SKM-1 treated with dmso at 0.1 percent for 144 hours (cell line): ENCODE measurements at regions not wholly inside any gene's neighbourhood (a gene's known extent, or its start where the extent isn't known, plus 50 kb on each side); places are given as distances from the start of the nearest gene placed in this dataset.
"Not testable (repeated sequence)": the region's sequence is repeated elsewhere in the genome, so short reads cannot be mapped to it uniquely, and the experiment has no call there.

ENCODE experiments used
- DNase-seq: peaks from one replicate; lab custom pipeline; 2025; ENCODE audit not compliant: unreplicated experiment; lab: John Stamatoyannopoulos, UW

DNA sequence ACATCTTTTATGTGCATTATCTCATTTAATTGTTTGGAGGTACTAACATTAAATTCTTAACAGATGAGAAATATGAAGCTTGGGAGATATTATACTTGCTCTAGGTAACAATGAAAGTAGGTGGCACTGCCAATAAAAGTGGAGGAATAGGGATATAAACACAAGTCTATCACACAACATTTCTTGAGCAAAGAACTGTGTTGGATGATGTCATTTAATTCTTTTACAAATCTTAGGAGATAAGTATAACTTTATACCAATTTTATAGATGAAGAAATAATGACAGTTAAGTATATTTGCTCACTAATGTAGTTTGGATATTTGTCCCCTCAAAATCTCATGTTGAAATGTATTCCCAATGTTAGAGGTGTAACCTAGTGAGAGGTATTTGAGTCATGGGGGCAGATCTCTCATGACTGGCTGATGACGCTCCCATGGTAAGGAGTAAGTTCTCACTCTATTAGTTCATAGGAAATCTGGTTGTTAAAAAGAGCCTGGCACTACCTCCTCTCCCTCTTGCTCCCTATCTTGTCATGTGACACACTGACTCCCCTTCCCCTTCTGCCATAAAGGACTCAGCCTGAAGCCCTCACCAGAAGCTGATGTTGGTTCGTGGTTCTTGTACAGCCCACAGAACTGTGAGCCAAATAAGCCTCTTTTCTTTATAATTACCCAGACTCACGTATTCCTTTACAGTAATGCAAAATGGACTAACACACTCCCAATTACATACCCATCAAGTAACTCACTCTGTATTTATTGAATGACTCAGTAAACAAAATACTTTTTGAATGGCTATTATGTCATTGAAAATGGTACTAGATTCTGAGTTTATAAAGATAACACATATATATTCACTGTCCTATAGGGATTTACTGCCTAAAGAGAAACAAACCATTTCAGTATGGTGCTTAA, 146.8 kb upstream of the KITLG start:
- no peak for DNase-seq

DNA sequence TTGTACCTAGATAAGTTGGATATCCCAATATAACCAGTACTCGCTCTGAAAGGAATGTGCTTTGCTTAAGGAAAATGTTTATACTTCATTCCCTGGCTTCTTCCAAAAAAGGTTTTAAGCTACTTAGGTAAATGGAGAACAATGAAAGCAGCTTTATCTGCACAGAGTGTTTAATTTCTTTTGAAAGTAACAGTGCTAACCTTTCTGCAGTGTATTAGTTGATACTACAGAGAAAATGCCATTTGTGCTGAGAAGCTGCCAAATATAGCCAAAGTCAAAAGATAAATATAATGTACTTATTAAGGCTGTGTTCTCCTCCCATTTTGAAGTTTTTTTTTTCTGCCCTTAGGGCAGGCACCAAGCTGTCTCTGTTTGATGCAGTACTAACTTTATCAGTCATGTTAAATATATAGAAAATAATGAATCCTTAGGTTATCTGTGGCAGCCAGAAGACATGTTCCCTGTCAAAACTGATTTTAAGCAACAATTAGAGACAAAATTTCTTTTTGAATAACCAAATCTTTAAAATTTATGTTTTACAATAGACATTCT, 145.4 kb upstream of the KITLG start:
- no peak for DNase-seq

DNA sequence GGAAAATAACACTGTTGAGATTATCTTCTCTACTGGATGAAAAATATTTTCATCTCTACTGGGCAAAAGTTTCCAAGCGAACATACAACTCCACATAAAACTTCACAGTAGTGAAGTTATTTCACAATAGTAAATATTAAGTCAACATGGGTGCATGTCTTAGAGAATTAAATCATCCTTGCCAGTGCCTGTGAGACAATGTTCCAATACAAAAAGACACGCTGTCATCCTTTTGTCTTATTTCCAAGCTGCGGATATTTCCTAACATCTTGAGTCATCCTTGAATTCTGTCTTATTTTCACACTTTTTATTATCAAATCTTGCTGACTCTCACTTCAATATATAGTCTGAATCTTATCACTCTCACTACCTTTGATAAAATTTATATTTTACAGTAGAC, 142.9 kb upstream of the KITLG start:
- DNase-seq = no peak

DNA sequence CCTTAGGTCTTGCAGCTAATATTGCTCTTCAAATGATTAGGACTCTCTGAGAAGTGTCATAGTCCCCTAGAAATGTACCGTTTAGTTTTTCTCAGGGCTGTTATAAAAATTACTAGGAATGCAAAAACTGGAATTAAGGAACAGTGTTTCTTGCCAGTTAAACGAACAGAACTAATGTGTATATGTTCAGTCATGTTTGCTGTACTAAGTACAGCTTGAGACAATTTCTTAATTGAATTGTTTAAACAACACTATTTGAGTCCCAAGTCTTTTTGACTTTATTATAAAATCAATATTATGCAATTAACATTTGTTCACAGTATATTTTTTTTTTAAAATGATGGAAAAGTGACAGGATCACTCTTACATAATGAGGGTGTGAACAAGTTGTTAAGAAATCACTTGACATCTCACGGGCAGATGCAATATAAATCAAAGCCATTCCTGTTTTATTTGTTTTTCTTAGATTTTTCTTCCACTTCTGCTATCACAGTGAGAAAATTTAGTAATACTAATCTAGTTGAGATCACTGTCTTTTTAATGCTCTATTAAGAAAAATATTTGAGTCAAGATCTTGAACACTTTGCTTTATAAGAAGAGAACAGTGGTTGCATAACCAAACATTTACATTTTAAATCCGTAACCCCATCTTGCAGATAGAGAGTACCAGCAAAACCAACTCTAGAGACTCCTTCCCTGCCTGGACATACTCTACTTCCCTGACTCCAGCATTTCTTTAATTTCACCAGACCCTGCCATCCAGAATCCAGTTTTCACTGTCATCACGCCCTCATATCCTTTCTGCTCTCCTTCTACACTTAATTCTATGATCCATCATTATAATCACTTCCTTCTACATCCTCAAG, 140.7 kb upstream of the KITLG start:
- DNase-seq = no peak

DNA sequence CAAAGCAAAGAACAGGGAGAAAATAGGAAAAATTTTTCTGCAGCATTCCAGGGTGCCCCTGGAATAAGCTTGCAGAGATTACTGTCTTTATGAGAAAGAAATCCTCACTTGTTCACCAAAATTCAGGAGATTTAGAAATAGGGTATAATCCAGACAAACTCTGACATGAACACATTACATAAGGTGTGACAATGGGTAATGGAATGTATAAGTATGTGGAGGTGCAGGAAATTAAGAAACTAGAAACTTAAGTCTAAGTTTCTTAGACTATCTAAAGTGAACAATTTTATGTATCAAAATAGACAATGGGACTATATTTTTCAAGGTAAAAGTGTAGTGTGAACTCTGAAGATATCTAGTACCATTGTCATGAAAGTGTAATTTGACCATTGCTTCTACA, 140.0 kb upstream of the KITLG start:
- no peak for DNase-seq

DNA sequence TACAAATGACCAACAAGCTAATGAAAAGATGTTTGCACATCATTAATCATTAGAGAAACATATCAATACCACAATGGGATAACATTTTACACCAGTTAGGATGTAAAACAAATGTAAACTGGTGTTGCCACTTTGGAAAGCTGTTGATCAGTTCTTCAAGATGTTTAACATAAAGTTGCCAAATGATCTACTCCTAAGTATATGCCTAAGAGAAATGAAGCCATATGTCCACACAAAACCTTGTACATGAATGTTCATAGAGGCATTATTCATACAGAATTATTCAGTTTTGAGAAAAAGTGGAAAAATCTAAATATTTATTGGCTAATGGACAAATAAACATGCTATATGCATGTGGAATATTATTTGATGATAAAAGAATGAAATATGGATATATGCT, 136.9 kb upstream of the KITLG start:
- no peak for DNase-seq

DNA sequence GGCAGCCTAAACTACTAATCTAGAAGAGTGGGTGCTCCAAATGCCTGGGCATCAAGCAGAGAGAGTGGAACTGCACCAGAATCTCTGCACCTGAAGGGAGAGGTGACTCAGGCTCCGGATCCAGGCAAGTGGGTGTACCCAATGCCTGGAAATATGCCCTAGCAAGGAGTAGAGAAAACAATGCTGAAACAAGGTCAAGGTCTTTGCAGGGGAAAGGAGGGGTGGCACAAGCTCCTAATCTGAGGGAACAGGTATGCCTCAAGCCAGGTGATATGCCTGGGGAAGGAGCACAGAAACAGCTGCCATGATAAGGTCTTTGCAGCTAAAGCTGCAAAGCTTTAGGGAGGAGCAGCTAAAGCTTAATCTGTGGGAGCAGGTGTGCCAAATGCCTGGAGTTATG, 136.0 kb upstream of the KITLG start:
- no peak for DNase-seq

DNA sequence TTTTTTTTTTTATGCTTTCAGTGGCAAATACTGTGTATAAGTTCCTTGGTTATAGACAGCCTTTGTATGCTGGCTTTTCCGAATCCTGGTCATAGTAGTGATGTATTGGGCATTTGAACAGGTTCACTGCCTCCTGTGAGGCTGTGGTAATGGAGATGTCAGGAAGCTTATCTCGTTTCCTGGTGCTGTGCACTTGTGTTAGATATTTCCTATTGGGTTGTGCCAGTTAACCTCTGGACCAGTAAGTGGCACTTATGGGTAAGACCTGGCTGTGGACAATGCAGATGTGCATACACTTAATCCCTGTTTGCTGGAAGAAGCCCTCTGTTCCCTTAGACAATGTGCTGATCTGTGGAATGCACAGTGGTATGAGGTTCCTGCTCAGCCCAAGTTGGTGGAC, 135.4 kb upstream of the KITLG start:
- DNase-seq = no peak

DNA sequence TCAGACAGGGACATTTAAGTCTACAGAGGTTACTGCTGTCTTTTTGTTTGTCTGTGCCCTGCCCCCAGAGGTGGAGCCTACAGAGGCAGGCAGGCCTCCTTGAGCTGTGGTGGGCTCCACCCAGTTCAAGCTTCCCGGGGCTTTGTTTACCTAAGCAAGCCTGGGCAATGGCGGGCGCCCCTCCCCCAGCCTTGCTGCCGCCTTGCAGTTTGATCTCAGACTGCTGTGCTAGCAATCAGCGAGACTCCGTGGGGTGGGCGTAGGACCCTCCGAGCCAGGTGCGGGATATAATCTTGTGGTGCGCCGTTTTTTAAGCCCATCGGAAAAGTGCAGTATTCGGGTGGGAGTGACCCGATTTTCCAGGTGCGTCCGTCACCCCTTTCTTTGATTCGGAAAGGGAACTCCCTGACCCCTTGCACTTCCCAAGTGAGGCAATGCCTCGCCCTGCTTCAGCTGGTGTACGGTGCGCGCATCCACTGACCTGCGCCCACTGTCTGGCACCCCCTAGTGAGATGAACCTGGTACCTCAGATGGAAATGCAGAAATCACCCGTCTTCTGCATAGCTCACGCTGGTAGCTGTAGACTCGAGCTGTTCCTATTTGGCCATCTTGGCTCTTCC, 134.1 kb upstream of the KITLG start:
- not testable (repeated sequence) for DNase-seq

DNA sequence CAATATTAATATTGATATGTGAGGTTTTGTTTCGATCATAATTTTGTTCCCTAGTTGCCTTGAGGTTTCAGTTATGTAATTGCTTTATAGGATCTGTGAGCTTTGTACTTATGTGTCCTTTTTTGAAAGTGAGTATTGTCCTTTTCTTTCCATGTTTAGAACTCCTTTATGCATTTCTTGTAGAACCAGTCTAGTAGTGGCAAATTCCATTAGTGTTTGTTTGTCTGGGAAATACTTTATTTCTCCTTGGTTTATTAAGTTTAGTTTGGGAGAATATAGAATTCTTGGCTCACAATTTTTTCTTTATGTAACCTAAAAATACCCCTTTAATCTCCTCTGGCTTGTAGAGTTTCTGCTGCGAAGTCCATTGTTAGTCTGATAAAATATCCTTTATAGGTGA, 127.5 kb upstream of the KITLG start:
- no peak for DNase-seq

DNA sequence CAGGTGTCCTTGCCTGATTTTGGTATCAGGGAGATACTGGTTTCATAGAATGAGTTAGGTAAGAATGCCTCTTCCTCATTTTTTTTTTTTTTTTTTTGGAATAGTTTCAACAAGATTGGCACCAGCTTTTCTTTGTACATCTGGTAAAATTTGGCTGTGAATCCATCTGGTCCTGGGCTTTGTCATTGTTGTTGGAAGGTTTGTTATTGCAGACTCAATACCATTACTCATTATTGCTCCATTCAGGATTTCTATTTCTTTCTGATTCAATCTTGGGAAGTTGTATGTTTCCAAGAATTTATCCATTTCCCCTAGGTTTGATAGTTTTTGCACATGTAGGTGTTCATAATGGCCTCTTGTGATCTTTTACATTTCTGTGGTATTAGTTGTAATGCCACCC, 126.0 kb upstream of the KITLG start:
- DNase-seq = no peak

DNA sequence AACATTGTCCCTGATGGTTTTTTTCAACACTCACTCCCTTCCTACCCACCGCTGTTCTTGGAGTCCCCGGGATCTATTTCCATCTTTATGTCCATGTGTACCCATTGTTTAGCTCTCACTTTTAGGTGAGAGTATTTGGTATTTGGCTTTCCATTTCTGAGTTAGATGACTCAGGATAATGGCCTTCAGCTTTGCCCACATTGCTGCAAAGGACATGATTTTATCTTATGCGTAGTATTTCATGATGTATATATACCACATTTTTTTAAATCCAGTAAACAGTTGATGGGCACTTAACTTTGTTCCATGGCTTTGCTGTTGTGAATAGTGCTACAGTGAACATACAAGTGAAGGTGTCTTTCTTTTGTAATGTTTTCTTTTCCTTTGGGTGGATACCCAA, 123.5 kb upstream of the KITLG start:
- DNase-seq = no peak

DNA sequence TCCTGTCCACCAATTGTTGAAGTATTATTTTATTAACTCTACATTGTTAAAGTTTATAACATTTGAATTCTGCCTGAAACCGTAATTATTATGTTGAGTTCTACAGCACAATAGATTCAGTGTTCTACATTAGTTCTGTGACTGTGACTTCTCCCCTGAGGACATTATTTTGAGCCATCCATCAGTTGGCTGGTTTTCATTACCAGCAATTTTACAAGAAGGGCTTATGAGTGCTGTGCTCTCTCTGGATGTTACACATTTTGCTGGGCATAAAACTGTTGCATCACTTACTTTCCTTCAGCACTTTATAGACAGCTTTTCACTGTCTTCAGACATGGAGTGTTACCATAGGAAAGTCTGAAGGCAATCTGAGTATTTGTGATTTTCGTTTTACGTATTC, 118.2 kb upstream of the KITLG start:
- no peak for DNase-seq

DNA sequence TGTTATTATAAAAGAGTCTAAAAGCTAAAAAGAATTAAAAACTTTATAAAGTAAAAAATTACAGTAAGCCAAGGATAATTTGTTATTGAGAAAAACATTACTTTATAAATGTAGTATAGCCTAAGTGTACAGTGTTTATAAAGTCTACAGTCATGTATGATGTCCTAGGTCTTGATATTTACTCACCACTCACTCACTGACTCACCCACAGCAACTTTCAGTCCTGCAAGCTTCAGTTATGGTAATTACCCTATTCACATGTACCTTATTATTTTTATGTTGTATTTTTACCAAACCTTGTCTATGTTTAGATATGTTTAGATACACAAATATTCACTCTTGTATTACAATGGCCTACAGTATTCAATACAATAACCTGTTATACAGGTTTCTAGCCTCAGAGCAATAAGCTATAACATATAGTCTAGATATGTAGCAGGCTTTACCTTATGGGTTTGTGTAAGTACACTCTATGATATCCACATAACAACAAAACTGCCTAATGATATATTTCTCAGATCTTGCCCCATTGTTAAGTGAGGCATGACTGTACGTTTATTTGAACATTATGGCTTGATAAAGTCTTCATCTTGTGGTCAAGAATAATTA, 113.7 kb upstream of the KITLG start:
- DNase-seq = no peak

DNA sequence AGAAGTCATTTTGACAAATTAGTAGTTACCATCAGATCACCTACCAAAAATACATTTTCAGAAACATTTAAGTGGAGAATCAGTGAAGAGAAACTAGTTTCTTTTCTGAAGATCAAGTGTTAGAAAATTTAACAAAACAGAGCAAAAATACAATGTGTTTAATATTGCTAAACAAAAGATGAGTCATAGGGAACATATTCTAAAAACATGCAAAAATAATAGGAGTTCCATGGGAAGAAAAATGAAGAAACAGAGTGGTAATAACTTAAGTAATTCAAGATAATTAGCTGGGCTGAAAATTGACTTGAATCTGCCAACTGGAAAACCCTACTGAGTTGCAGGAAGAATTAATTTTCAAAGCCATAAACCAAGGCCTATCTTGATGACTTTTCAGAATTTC, 111.5 kb upstream of the KITLG start:
- no peak for DNase-seq

DNA sequence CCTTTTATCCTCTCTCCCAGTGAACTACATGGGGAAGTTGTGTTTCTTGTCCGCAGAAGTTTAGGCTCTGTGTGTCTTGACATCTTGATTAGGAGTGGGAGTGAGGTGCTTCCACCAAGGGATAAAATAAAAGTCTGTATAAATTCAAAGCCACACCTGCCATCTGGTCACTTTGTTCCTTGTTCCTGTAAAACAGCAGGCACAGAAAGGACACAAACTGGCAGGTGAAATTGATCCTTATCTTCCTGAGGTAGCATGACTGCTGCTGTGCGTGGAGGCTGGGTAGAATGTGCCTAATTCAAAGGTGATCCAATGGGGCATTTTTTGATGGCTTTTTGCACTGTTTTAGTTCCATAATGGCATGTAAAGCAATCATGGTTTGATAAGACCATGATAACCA, 104.3 kb upstream of the KITLG start:
- DNase-seq = no peak

DNA sequence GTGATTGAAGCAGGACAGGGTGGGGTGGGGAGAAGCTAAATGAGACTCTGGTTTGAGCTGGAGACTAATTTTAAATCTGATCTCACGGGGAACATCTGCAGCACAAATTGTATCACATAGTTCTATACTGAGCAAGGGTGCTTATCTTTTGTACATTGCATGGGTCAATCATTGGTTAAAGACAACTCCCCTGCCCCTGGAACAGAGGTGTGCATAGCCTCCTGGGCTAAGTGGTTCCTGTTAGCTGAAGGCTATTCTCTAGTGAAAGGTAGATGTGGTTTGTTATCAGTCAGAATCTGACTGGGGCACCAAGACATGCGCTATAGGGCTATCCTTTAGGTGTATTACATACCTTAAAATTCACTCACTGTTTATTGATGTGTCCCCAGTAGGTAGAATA, 103.9 kb upstream of the KITLG start:
- no peak for DNase-seq

DNA sequence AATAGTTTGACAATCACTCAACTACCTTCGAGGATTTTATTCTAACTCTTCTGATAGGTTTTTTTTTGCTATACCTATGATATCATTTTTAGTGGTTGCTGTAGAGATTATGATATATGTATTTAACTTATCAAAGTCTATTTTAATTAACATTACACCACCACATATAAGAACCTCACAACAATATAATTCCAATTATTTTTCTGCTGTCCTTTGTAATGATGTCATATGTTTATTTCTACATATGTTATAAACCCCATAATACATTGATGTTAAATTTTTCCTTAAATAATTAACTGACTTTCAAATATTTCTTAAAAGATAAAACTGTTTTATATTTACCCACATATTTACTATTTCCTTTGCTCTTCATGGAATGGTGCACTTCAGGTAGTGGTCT, 103.4 kb upstream of the KITLG start:
- no peak for DNase-seq

DNA sequence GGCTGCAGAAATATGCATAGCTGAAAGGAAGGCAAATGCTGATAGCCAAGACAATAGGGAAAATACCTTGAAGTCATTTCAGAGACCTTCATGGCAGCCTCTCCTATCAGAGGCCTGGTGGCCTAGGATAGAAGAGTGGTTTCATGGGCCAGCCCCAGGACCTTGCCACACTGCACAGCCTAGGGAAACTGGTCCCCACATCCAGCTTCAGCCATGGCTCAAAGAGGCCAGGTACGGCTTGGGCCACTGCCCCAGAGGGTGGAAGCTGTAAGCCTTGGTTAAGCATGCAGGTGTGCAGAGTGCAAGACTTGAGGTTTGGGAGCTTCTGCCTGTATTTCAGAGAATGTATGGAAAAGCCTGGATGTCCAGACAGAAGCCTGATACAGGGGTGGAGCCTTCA, 101.0 kb upstream of the KITLG start:
- DNase-seq = no peak

DNA sequence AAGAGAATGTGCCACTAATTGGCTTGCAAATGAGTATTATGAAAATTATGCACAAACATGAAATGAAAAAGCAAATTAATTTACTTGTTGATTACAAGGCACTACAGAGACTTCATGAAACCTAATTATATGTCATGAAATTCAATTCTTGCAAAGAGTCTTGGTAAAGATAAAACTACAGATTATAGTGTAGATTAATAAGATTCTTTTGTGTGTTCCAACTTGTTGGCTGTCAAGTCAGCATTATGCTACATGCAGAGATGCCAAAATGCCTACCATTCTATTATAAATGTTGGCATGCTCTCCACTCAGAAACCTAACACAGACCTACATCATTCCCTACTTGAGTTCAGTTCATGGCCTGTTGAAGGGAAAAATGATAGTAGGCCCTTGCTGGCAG, 97.2 kb upstream of the KITLG start:
- DNase-seq = no peak

DNA sequence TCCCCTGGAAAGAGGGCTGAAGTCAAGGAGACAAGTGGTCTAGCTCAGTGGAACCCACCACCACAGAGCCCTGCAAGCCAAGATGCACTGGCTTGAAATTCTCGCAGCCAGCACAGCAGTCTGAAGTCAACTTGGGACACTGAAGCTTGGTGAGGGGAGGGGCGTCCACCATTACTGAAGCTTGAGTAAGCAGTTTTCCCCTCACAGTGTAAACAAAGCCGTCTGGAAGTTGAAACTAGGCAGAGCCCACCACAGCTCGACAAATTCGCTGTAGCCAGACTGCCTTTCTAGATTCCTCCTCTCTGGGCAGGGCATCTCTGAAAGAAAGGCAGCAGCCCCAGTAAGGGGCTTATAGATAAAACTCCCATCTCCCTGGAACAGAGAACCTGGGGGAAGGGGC, 87.3 kb upstream of the KITLG start:
- DNase-seq = not testable (repeated sequence)
